HG03457 (cell line): ENCODE measurements at regions not wholly inside any gene's neighbourhood (a gene's known extent, or its start where the extent isn't known, plus 50 kb on each side); places are given as distances from the start of the nearest gene placed in this dataset.
"Not testable (repeated sequence)": the region's sequence is repeated elsewhere in the genome, so short reads cannot be mapped to it uniquely, and the experiment has no call there.

Experiments used
- ATAC-seq: cut with Tn5 transposase; IDR thresholded peaks from one replicate; pipeline ENCODE4 v1.9.1; 2021; ENCODE audit warnings: moderate number of reproducible peaks; ENCODE audit not compliant: unreplicated experiment

DNA sequence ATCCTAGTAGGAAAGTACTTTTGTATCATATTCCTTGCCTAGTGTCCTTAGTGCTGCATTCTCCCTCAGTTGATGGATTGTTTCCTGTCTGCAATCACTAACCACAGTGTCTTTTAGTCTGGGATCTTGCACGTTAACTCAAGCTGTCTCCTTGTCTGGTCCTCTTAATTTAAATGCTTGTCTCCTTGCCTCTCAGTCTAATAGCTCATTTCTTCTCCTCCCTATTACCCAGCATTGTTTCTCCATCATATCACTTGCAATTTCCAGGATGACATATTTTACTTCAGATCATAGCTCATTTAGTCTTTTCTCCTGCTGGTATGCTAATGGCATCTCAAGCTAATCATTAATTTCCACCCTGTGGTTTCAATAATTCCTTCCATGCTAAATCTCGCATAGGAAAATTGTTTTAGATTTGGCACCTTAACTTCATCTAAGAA, 2052.0 kb upstream of the C9orf72 start:
- no peak for ATAC-seq

GRCh38 chr9:29625931-29626330, 2052.7 kb upstream of the C9orf72 start:
- no peak for ATAC-seq

GRCh38 chr9:29628856-29629255, 2055.6 kb upstream of the C9orf72 start:
- not testable (repeated sequence) for ATAC-seq

- ATAC-seq, result no peak
These were observed 2064.4 kb upstream of the C9orf72 start for GRCh38 chr9:29637471-29638237.

DNA sequence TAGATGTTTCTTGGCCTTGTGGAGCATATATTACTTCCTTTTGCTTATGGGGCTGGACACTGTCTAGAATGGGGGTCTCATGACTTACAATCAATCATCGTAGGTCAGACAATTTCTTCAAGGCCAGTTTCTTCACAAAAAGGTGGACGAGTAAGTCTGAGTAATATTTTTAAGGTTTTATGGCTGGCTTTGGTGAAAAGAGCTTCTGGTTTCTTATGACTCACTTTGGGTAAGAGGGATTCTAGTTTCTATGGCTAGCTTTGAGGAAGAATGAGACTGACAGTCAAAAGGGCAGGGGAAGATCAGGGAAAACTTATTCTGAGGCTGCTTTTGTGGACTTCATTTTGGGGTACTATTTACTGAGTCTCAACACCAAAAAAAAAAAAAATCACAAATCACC, 2067.2 kb upstream of the C9orf72 start:
- no peak for ATAC-seq

- ATAC-seq, result no peak
These were observed 2071.2 kb upstream of the C9orf72 start for GRCh38 chr9:29644514-29644913.

DNA sequence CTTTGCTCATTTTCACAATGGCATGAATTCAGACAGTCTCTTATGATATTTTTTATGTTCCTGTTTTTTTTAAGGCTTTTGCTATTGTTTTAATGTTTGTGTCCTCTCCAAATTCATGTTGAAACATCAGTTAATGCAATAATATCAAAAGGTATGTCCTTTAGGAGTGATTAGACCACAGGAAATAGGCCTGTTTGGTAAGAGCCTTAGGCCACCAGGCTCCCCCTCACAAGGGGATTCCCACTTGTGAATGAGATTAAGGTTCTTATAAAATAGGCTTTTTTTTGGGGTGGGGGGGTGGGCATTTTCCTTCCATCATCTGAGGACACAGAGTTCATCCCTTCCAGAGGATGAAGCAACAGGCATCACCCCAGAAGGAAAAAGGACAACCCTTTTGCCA, 2074.2 kb upstream of the C9orf72 start:
- no peak for ATAC-seq

DNA sequence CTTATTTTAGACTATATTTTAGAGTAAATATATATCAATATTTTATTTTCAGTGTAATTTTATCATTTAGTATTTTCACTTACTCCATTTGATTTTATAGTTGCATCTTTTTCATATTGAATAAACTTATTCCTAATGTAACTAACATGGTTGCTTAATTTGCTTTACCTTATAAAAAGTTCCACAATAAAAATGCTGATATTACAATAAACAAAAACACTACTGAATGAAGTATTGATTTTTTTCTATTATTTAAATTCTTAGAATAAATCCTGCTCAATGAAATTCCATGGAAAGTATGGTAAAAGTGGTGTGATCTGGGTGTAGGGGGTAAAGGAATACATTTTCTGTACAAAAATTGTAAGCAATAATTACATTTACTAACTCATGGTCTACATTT, 2074.9 kb upstream of the C9orf72 start:
- no peak for ATAC-seq

DNA sequence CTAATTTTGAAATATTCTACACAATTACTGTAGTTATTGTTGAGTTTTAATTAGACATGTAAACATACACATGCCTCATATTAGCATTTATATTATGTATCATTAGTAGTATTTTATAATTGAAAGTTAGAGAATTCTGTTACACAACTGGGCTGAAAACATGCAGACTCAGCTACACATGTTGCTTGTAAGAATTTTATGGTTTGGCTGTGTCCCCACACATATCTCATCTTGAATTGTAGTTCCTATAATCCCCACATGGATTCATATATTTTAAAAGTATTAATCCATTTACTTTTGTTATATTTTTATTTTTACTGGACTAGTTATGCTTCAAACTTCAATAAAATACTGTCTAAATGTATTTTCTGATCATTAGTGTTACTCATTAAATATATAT, 2075.3 kb upstream of the C9orf72 start:
- ATAC-seq, result no peak

GRCh38 chr9:29656641-29657406, 2083.5 kb upstream of the C9orf72 start:
- no peak for ATAC-seq

DNA sequence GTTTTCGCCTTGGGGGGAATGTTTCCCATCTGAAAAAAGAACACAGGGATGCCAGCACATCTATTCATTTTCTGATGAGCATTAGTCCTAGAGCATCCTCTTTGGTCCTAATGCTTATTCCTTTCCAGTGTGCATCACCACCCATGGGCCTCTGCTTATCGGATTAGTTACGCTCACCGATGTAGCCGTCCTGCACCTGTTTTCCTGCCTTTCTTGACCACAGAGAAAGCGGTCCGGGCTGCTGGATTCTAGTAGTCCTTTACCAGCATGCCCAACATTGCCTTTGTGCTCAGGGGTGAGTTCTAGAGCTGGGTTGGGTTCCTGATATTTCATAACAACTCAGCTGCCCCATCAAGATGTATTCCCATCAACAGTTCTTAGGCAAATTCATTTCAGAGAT, 2084.5 kb upstream of the C9orf72 start:
- no peak for ATAC-seq

GRCh38 chr9:29659014-29659413, 2085.7 kb upstream of the C9orf72 start:
- ATAC-seq, result no peak

- no peak for ATAC-seq
These were observed 2086.5 kb upstream of the C9orf72 start for GRCh38 chr9:29659736-29660135.

- ATAC-seq, result no peak
These were observed 2095.5 kb upstream of the C9orf72 start for GRCh38 chr9:29668732-29669131.

- ATAC-seq, result no peak
These were observed 2096.3 kb upstream of the C9orf72 start for GRCh38 chr9:29669613-29670012.

- no peak for ATAC-seq
These were observed 2112.2 kb upstream of the C9orf72 start for GRCh38 chr9:29685531-29685930.

- ATAC-seq, result no peak
These were observed 2117.9 kb upstream of the C9orf72 start for GRCh38 chr9:29691145-29691544.

DNA sequence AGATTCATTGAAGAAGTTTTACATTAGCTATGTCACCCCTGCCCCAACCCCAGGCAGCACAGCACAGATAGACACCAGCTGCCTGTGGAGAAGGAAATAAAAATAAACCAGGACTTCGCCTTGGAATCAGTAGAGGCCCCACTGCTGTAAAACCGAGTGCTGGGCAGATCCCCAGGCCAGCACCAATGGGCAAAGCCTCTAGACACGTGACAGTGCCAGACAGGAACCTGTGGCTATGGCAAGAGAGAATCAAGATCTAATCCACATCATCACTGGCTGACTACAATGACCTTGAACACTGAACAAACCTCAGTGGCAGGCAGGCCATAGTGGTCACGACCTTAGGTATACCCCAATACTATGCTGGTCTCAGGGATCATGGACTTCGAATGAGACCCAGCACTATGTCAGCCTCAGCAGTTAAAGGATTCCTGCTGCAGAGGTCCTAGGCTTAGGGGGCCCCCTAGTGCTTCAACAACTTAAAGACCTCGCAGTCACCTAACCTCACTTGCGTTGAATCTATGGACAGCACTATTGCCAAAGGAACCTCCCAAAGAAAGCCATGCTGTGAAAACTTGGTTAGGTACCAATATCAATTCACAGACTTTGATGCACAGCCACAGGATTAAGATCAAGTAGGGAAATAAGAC, 2118.6 kb upstream of the C9orf72 start:
- no peak for ATAC-seq

- no peak for ATAC-seq
These were observed 2123.7 kb upstream of the C9orf72 start for GRCh38 chr9:29697011-29697410.

GRCh38 chr9:29701559-29701958, 2128.3 kb upstream of the C9orf72 start:
- no peak for ATAC-seq

DNA sequence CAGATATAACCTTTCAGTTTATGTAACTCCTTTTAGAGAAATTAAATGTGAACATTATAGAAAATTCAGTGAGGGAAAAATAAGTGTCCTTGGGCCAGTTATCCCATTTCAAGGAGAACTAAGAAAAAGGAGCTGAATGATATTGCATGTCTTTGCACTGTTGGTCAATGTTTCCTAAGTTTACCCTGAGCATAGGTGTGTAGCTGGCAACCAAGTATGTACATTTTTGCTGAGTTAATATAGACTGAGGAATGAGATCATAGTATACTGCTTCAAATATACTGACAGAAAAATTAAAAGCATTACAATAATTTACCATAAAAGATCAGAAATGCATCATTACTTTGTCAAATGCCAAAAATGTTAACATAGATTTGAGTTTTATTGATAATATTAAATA, 2128.7 kb upstream of the C9orf72 start:
- ATAC-seq, result no peak

GRCh38 chr9:29714860-29715259, 2141.6 kb upstream of the C9orf72 start:
- ATAC-seq, result no peak
